GM19452 (cell line): ENCODE measurements at regions not wholly inside any gene's neighbourhood (a gene's known extent, or its start where the extent isn't known, plus 50 kb on each side); places are given as distances from the start of the nearest gene placed in this dataset.
"Not testable (repeated sequence)": the region's sequence is repeated elsewhere in the genome, so short reads cannot be mapped to it uniquely, and the experiment has no call there.

ENCODE experiments used
- ATAC-seq: cut with Tn5 transposase; IDR thresholded peaks from one replicate; pipeline ENCODE4 v1.9.1; 2021; ENCODE audit not compliant: unreplicated experiment

- not testable (repeated sequence) for ATAC-seq
Measured at GRCh38 chr20:47892681-47893080, 107.4 kb upstream of the SULF2 start.

- ATAC-seq, result not testable (repeated sequence)
Measured at GRCh38 chr20:47890708-47891107, 105.4 kb upstream of the SULF2 start.

- not testable (repeated sequence) for ATAC-seq
Measured at GRCh38 chr20:47889751-47890150, 104.5 kb upstream of the SULF2 start.

- no peak for ATAC-seq
Measured at GRCh38 chr20:47888351-47888750, 103.1 kb upstream of the SULF2 start.

GRCh38 chr20:47887477-47888080 lies 102.3 kb upstream of the SULF2 start:
- ATAC-seq, result no peak

GRCh38 chr20:47887064-47887463 lies 101.8 kb upstream of the SULF2 start:
- no peak for ATAC-seq

- ATAC-seq, result no peak
Measured at GRCh38 chr20:47886454-47887041, 101.3 kb upstream of the SULF2 start.

GRCh38 chr20:47885909-47886453 lies 100.7 kb upstream of the SULF2 start:
- no peak for ATAC-seq

GRCh38 chr20:47883940-47884339 lies 98.7 kb upstream of the SULF2 start:
- ATAC-seq, result not testable (repeated sequence)

GRCh38 chr20:47883186-47883585 lies 97.9 kb upstream of the SULF2 start:
- ATAC-seq, result no peak

- no peak for ATAC-seq
Measured at GRCh38 chr20:47879771-47880170, 94.5 kb upstream of the SULF2 start.

GRCh38 chr20:47878601-47879027 lies 93.3 kb upstream of the SULF2 start:
- no peak for ATAC-seq

GRCh38 chr20:47876311-47877088 lies 91.2 kb upstream of the SULF2 start:
- no peak for ATAC-seq

GRCh38 chr20:47875297-47876025 lies 90.2 kb upstream of the SULF2 start:
- no peak for ATAC-seq

GRCh38 chr20:47872341-47872740 lies 87.1 kb upstream of the SULF2 start:
- ATAC-seq, result no peak

- ATAC-seq, result no peak
Measured at GRCh38 chr20:47870475-47870874, 85.2 kb upstream of the SULF2 start.

GRCh38 chr20:47868744-47869143 lies 83.5 kb upstream of the SULF2 start:
- ATAC-seq, result no peak

- ATAC-seq, result no peak
Measured at GRCh38 chr20:47868236-47868635, 83.0 kb upstream of the SULF2 start.

- no peak for ATAC-seq
Measured at GRCh38 chr20:47867831-47868230, 82.5 kb upstream of the SULF2 start.

- ATAC-seq, result no peak
Measured at GRCh38 chr20:47866480-47866879, 81.2 kb upstream of the SULF2 start.

- no peak for ATAC-seq
Measured at GRCh38 chr20:47865912-47866311, 80.6 kb upstream of the SULF2 start.
